HEK293 (cell line): ENCODE measurements at regions not wholly inside any gene's neighbourhood (a gene's known extent, or its start where the extent isn't known, plus 50 kb on each side); places are given as distances from the start of the nearest gene placed in this dataset.

Experiments used
- ZBTB7A ChIP-seq: fragments of 450-650 bp; formaldehyde crosslinking; IDR thresholded peaks from 2 replicates; pipeline ENCODE4 v1.5.1; 2016; ENCODE audit warnings: low read depth, missing biosample characterization, missing genetic modification characterization
- TF ChIP-seq, protein P1 (sequence below): fragments of 450-650 bp; formaldehyde crosslinking; IDR thresholded peaks from 2 replicates; pipeline ENCODE4 v1.5.1; 2016; ENCODE audit warnings: missing biosample characterization, missing genetic modification characterization
- TF ChIP-seq, protein P2 (sequence below): fragments of 450-650 bp; formaldehyde crosslinking; IDR thresholded peaks from 2 replicates; pipeline ENCODE4 v1.5.1; 2016; ENCODE audit warnings: missing biosample characterization, missing genetic modification characterization
- TF ChIP-seq, protein P3 (sequence below): fragments of 450-650 bp; formaldehyde crosslinking; IDR thresholded peaks from 2 replicates; pipeline ENCODE4 v1.5.1; 2016; ENCODE audit warnings: missing biosample characterization, missing genetic modification characterization

DNA sequence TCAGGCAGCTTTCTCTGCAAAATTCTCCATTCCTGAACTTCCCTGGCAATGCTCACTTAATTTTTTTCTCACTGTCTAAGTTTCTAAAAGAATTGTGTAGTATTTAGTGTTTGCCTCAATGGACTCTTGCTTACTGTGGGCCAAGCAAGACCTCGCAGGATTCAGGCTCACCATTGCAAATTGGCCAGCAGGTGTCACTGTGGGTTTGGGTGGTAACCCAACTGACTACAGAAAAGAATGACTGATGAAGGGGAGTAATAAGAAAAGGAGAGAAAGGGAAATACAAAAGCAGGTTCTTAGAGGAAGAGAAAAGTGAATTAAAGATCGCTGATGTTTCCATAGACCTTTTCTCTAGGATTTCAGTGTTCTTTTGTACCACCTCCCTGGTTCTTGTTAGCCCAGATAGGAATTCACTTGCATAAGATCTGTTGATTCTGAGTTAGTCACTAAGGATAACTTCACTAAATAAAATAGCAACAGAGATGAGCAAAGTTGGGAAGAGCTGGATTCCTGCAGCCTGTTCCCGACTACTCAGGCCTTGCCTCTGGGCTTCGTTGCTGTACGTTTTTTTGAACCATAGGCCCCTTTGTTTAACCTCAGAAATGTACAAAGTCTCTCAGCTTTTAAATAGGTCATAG is 386.5 kb upstream of the DDHD1 start:
- TF ChIP-seq, protein P1, sequence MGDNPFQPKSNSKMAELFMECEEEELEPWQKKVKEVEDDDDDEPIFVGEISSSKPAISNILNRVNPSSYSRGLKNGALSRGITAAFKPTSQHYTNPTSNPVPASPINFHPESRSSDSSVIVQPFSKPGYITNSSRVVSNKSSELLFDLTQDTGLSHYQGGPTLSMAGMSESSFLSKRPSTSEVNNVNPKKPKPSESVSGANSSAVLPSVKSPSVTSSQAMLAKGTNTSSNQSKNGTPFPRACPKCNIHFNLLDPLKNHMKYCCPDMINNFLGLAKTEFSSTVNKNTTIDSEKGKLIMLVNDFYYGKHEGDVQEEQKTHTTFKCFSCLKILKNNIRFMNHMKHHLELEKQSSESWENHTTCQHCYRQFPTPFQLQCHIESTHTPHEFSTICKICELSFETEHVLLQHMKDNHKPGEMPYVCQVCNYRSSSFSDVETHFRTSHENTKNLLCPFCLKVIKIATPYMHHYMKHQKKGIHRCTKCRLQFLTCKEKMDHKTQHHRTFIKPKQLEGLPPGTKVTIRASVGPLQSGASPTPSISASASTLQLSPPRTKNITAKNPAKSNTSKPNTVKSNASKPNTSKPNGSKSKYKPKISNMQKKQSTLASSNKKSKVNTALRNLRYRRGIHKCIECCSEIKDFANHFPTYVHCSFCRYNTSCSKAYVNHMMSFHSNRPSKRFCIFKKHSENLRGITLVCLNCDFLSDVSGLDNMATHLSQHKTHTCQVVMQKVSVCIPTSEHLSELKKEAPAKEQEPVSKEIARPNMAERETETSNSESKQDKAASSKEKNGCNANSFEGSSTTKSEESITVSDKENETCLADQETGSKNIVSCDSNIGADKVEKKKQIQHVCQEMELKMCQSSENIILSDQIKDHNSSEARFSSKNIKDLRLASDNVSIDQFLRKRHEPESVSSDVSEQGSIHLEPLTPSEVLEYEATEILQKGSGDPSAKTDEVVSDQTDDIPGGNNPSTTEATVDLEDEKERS (tag by site-specific recombination), result no peak
- TF ChIP-seq, protein P2, sequence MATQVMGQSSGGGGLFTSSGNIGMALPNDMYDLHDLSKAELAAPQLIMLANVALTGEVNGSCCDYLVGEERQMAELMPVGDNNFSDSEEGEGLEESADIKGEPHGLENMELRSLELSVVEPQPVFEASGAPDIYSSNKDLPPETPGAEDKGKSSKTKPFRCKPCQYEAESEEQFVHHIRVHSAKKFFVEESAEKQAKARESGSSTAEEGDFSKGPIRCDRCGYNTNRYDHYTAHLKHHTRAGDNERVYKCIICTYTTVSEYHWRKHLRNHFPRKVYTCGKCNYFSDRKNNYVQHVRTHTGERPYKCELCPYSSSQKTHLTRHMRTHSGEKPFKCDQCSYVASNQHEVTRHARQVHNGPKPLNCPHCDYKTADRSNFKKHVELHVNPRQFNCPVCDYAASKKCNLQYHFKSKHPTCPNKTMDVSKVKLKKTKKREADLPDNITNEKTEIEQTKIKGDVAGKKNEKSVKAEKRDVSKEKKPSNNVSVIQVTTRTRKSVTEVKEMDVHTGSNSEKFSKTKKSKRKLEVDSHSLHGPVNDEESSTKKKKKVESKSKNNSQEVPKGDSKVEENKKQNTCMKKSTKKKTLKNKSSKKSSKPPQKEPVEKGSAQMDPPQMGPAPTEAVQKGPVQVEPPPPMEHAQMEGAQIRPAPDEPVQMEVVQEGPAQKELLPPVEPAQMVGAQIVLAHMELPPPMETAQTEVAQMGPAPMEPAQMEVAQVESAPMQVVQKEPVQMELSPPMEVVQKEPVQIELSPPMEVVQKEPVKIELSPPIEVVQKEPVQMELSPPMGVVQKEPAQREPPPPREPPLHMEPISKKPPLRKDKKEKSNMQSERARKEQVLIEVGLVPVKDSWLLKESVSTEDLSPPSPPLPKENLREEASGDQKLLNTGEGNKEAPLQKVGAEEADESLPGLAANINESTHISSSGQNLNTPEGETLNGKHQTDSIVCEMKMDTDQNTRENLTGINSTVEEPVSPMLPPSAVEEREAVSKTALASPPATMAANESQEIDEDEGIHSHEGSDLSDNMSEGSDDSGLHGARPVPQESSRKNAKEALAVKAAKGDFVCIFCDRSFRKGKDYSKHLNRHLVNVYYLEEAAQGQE, result no peak
- no peak for TF ChIP-seq ZBTB7A
- TF ChIP-seq, protein P3, sequence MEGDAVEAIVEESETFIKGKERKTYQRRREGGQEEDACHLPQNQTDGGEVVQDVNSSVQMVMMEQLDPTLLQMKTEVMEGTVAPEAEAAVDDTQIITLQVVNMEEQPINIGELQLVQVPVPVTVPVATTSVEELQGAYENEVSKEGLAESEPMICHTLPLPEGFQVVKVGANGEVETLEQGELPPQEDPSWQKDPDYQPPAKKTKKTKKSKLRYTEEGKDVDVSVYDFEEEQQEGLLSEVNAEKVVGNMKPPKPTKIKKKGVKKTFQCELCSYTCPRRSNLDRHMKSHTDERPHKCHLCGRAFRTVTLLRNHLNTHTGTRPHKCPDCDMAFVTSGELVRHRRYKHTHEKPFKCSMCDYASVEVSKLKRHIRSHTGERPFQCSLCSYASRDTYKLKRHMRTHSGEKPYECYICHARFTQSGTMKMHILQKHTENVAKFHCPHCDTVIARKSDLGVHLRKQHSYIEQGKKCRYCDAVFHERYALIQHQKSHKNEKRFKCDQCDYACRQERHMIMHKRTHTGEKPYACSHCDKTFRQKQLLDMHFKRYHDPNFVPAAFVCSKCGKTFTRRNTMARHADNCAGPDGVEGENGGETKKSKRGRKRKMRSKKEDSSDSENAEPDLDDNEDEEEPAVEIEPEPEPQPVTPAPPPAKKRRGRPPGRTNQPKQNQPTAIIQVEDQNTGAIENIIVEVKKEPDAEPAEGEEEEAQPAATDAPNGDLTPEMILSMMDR, result peak; percentile 34; the same call in 1 of the 2 replicates
